Mammary epithelial cell (primary cell): ENCODE measurements at regions not wholly inside any gene's neighbourhood (a gene's known extent, or its start where the extent isn't known, plus 50 kb on each side); places are given as distances from the start of the nearest gene placed in this dataset.

ENCODE experiments used
- EZH2 ChIP-seq: IDR thresholded peaks from 2 replicates; pipeline ENCODE4 v1.6.1; 2012; ENCODE audit warnings: low read length, inconsistent platforms, borderline replicate concordance
- TF ChIP-seq, protein P1 (sequence below), 2 donors: IDR thresholded peaks in 1 of 2; conservative IDR thresholded peaks in 1 of 2; 2 replicates each; pipeline ENCODE4 v1.5.1; 2011 to 2012; ENCODE audit warnings: inconsistent platforms in 2 of 2, low read length in 2 of 2, mild to moderate bottlenecking in 2 of 2, control low read depth in 1 of 2, low read depth in 1 of 2; ENCODE audit not compliant: insufficient read depth in 1 of 2; ENCODE audit errors: extremely low read depth in 1 of 2

DNA sequence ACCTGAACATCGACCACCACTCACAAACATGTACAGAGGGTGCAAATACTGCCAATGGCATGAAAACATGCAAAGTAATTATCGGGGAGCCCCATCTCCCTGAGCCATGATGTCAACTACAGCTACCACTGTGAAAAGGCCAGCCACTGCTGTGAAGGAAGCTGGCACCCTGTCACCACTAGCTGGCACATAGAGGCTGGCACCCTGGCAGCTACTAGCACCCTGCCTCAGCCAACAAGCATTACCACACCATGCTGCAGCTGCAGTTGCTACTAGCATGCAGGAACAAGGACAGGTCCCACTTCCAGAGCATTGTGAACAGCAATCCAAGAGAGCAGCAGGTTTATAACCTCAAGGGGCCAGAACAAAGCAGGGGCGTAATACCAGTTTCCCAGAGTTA lies 81.4 kb downstream of the PRR32 start:
- TF ChIP-seq, protein P1, sequence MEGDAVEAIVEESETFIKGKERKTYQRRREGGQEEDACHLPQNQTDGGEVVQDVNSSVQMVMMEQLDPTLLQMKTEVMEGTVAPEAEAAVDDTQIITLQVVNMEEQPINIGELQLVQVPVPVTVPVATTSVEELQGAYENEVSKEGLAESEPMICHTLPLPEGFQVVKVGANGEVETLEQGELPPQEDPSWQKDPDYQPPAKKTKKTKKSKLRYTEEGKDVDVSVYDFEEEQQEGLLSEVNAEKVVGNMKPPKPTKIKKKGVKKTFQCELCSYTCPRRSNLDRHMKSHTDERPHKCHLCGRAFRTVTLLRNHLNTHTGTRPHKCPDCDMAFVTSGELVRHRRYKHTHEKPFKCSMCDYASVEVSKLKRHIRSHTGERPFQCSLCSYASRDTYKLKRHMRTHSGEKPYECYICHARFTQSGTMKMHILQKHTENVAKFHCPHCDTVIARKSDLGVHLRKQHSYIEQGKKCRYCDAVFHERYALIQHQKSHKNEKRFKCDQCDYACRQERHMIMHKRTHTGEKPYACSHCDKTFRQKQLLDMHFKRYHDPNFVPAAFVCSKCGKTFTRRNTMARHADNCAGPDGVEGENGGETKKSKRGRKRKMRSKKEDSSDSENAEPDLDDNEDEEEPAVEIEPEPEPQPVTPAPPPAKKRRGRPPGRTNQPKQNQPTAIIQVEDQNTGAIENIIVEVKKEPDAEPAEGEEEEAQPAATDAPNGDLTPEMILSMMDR (conservative IDR thresholded peaks at IDR 0.05 in 1 of 2, IDR thresholded peaks at IDR 0.05 in 1 of 2; ENCODE audit: extremely low read depth in 1 of 2, insufficient read depth in 1 of 2, low read depth in 1 of 2, low read length in 2 of 2) = no peak
- no peak for TF ChIP-seq EZH2
